ENCODE measurements at regions not wholly inside any gene's neighbourhood (a gene's known extent, or its start where the extent isn't known, plus 50 kb on each side); places are given as distances from the start of the nearest gene placed in this dataset.

GRCh38 chr16:66133643-66134338 lies 232.7 kb upstream of the CDH5 start:
- Histone ChIP-seq H3K9me3 (ENCODE audit: control insufficient read depth, low read length) (no peaks in the 10 kb centered on the region), H3K27me3 (ENCODE audit: control insufficient read depth, insufficient read depth) (no peaks in the 10 kb centered on the region), H3K27ac (ENCODE audit: low read length) (no peak overlapping the region), H3K4me3 (ENCODE audit: low read length) (no peak overlapping the region), H3K4me1 (ENCODE audit: control insufficient read depth, insufficient read depth, low read length) (peaks cover 7% of the 10 kb centered on the region)
- DNase-seq = no peak
- no peak for ATAC-seq
- WGBS = 89% methylated on average over 6 of the region's 6 CpGs
- intact Hi-C loops (cut with DNase I) = no loop called here

- DNase-seq = no peak
- Histone ChIP-seq H3K4me3 (ENCODE audit: low read length) (no peak overlapping the region), H3K27me3 (ENCODE audit: control insufficient read depth, insufficient read depth) (no peaks in the 10 kb centered on the region), H3K27ac (ENCODE audit: low read length) (no peak overlapping the region), H3K4me1 (ENCODE audit: control insufficient read depth, insufficient read depth, low read length) (peaks cover 13% of the 10 kb centered on the region), H3K9me3 (ENCODE audit: control insufficient read depth, low read length) (no peaks in the 10 kb centered on the region)
- intact Hi-C loops (cut with DNase I) = no loop called here
- no peak for ATAC-seq
- WGBS = 83% methylated on average over 3 of the region's 3 CpGs
Observed at GRCh38 chr16:66131895-66132294, 234.6 kb upstream of the CDH5 start.

DNA sequence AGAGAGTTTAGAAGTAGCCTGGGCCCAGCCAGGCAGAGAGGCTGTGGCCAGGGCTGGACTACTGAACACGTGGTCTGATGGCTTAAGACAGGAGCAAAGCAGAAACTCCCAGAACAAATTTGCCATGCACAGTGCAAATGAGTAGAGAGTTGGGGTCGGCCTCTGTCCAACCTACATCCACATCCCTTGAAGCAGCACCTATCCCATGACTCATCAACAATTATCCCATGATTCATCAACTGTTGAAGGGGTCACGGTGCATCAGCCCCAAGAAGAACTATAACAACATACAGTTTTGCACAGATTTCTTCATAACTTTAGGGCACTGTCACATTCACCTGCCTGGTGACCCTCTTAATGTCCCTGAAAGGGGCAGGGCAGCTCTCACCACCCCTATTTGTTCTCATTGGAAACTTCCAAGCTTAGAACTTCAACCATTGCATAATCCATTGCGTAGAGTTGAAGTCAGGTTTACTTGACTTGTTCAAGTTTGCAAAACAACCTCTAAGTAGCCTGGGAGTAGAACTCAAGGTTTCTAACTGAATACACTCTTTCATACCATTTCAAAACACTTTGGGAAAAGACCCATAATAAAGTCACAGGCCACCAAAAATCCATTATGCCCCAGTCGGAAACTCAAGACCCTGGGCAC lies 235.2 kb upstream of the CDH5 start:
- ATAC-seq (no peak), DNase-seq (no peak)
- intact Hi-C loops (cut with DNase I) = no loop called here
- no peaks in the 10 kb centered on the region for H3K9me3 ChIP-seq (ENCODE audit: control insufficient read depth, low read length)
- WGBS = 92% methylated on average over 5 of the region's 5 CpGs
- no peak overlapping the region for H3K4me3 ChIP-seq (ENCODE audit: low read length)
- H3K27me3 ChIP-seq (ENCODE audit: control insufficient read depth, insufficient read depth) = no peaks in the 10 kb centered on the region
- H3K27ac ChIP-seq (ENCODE audit: low read length) = no peak overlapping the region
- peaks cover 13% of the 10 kb centered on the region for H3K4me1 ChIP-seq (ENCODE audit: control insufficient read depth, insufficient read depth, low read length)

GRCh38 chr16:66130296-66130905 lies 236.1 kb upstream of the CDH5 start:
- no peak for DNase-seq
- Histone ChIP-seq H3K4me3 (ENCODE audit: low read length) (no peak overlapping the region), H3K9me3 (ENCODE audit: control insufficient read depth, low read length) (no peaks in the 10 kb centered on the region), H3K27me3 (ENCODE audit: control insufficient read depth, insufficient read depth) (no peaks in the 10 kb centered on the region), H3K4me1 (ENCODE audit: control insufficient read depth, insufficient read depth, low read length) (peaks cover 13% of the 10 kb centered on the region), H3K27ac (ENCODE audit: low read length) (no peak overlapping the region)
- intact Hi-C loops (cut with DNase I) = no loop called here
- WGBS = 84% methylated on average over 5 of the region's 5 CpGs
- no peak for ATAC-seq

DNA sequence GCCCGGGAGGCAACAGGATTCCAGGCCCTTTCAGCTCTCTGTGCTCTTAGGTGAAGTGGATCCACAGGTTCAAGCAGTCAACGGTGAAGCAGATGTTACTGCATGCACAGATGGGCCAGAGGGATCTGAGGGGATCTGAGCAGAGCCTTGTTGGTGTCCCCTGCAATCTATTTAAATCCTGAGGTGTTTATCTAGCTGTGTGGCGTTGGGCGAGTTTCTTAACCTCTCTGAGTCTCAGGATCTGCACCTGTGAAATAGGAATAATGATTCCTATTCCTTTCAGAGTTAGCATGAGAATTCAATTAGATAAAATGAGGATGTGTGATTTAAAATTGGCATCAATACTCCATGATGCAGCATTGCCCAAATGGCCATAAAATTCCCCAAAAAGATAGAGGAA lies 237.3 kb upstream of the CDH5 start:
- H3K9me3 ChIP-seq (ENCODE audit: control insufficient read depth, low read length) = no peaks in the 10 kb centered on the region
- ATAC-seq (no peak), DNase-seq (no peak)
- no peak overlapping the region for H3K27ac ChIP-seq (ENCODE audit: low read length)
- WGBS = 93% methylated on average over 4 of the region's 4 CpGs
- intact Hi-C loops (cut with DNase I) = no loop called here
- no peaks in the 10 kb centered on the region for H3K27me3 ChIP-seq (ENCODE audit: control insufficient read depth, insufficient read depth)
- H3K4me3 ChIP-seq (ENCODE audit: low read length) = no peak overlapping the region
- peaks cover 6% of the 10 kb centered on the region for H3K4me1 ChIP-seq (ENCODE audit: control insufficient read depth, insufficient read depth, low read length)

DNA sequence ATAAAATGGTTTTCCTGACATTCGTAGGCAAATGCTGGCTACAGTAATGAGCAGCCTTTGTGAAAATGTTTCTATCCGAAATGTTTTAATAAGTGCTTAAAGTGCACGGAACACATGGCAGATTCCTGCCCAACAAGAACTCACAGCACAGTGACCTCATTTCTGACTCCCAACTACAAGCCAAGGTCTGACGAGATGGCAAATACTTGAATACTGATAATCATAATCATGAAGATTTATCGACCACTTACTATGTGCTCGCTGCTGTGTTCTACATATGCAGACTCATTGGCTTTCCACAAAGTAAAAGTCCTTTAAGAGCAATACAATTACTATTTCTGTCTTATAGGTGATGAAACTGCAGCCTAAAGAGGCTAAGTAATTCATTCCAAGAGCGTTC lies 238.1 kb upstream of the CDH5 start:
- Histone ChIP-seq H3K9me3 (ENCODE audit: control insufficient read depth, low read length) (no peaks in the 10 kb centered on the region), H3K27me3 (ENCODE audit: control insufficient read depth, insufficient read depth) (no peaks in the 10 kb centered on the region), H3K27ac (ENCODE audit: low read length) (no peak overlapping the region), H3K4me3 (ENCODE audit: low read length) (no peak overlapping the region), H3K4me1 (ENCODE audit: control insufficient read depth, insufficient read depth, low read length) (peaks cover 6% of the 10 kb centered on the region)
- DNase-seq (no peak), ATAC-seq (no peak)
- intact Hi-C loops (cut with DNase I) = no loop called here
- 52% methylated on average over 7 of the region's 7 CpGs for WGBS

DNA sequence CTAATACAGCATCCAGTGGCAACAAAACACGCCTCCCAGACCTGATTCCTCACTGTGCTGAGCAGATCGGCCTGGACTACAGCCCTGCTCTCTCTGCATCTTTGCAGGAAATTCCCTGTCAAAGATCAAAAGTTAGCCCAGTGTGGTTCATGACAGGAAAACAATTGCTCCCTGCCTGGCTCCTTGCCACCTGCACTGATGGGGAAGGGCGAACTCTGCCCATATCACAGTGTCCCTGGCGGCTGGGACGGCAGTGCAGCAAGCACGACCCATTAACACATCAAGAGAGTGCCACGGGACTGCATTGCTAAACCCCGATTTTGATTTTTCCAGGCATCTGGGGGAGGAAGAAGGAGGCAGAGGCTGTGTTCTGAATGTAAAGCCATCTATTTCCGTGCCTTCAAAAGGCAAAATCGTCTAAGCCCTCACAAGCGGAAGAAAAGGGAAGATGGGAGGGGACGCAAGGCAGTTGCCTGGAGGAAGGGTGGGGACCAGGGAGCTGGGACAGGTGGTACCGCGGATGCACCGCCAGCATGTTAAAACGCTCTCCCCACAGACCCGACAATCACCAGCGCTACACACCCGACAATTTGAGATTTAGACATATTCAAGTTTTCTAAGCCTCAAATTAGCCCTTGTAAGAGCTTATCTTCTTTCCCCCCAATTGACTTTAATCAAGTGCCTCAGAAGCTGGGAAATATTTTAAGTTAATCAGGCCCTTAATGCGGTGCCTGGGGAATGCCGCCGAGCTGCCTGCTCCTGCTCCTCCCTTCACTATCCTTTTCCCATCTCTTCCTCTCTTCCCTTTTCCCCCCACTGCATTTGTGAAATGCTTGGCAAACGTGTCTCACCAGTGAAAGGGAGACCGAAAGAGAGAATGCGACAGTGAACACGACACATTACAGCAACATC lies 238.8 kb upstream of the CDH5 start:
- 22% methylated on average over 26 of the region's 26 CpGs for WGBS
- H3K27ac ChIP-seq (ENCODE audit: low read length) = no peak overlapping the region
- H3K4me3 ChIP-seq (ENCODE audit: low read length) = no peak overlapping the region
- ATAC-seq (peak; percentile 70 to 89), DNase-seq (peak; percentile 55 to 75 (median 74))
- H3K4me1 ChIP-seq (ENCODE audit: control insufficient read depth, insufficient read depth, low read length) = peaks cover 6% of the 10 kb centered on the region
- H3K27me3 ChIP-seq (ENCODE audit: control insufficient read depth, insufficient read depth) = no peaks in the 10 kb centered on the region
- intact Hi-C loops (cut with DNase I) = no loop called here
- H3K9me3 ChIP-seq (ENCODE audit: control insufficient read depth, low read length) = no peaks in the 10 kb centered on the region

- ATAC-seq = no peak
- WGBS = 73% methylated on average over 7 of the region's 7 CpGs
- intact Hi-C loops (cut with DNase I) = no loop called here
Observed at GRCh38 chr16:66121466-66121865, 245.0 kb upstream of the CDH5 start.

DNA sequence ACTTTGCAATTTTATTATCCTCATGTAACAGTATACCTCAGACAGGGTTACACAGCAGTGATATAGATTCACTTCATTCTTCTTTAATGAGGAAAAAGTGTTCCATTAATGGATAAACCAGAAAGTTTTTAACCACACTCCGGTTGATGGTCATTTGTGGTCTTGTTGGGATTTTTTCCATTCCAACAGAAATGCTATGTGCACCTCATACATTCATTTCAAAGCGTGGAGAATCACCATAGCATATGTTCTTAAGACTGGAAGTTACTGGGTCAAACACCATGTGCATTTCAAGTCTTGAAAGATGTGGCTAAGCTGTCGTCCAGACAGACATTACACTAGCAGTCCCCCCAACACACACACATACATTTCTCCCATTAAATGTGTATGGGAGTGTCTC lies 245.8 kb upstream of the CDH5 start:
- intact Hi-C loops (cut with DNase I) = no loop called here
- WGBS = 80% methylated on average over 3 of the region's 3 CpGs
- no peak for DNase-seq
- Histone ChIP-seq H3K9me3 (ENCODE audit: control insufficient read depth, low read length) (no peaks in the 10 kb centered on the region), H3K4me1 (ENCODE audit: control insufficient read depth, insufficient read depth, low read length) (no peaks in the 10 kb centered on the region), H3K27ac (ENCODE audit: low read length) (no peak overlapping the region), H3K27me3 (ENCODE audit: control insufficient read depth, insufficient read depth) (no peaks in the 10 kb centered on the region), H3K4me3 (ENCODE audit: low read length) (no peak overlapping the region)
- ATAC-seq = no peak

More at GRCh38 chr16:66121466-66121865, 245.0 kb upstream of the CDH5 start:
- Histone ChIP-seq H3K9me3 (ENCODE audit: control insufficient read depth, low read length) (no peaks in the 10 kb centered on the region), H3K27me3 (ENCODE audit: control insufficient read depth, insufficient read depth) (no peaks in the 10 kb centered on the region), H3K4me1 (ENCODE audit: control insufficient read depth, insufficient read depth, low read length) (no peaks in the 10 kb centered on the region), H3K4me3 (ENCODE audit: low read length) (no peak overlapping the region), H3K27ac (ENCODE audit: low read length) (no peak overlapping the region)
- DNase-seq = no peak

GRCh38 chr16:66116163-66117002 lies 250.1 kb upstream of the CDH5 start:
- Histone ChIP-seq H3K27me3 (ENCODE audit: control insufficient read depth, insufficient read depth) (no peaks in the 10 kb centered on the region), H3K4me1 (ENCODE audit: control insufficient read depth, insufficient read depth, low read length) (no peaks in the 10 kb centered on the region), H3K27ac (ENCODE audit: low read length) (no peak overlapping the region), H3K9me3 (ENCODE audit: control insufficient read depth, low read length) (no peaks in the 10 kb centered on the region), H3K4me3 (ENCODE audit: low read length) (no peak overlapping the region)
- WGBS = 79% methylated on average over 4 of the region's 4 CpGs
- DNase-seq (no peak), ATAC-seq (peak in 1 of 2 donors; percentile 41)
- intact Hi-C loops (cut with DNase I) = no loop called here
